OCI-LY1 (cell line): ENCODE measurements at regions not wholly inside any gene's neighbourhood (a gene's known extent, or its start where the extent isn't known, plus 50 kb on each side); places are given as distances from the start of the nearest gene placed in this dataset.

Experiments
- H2AFZ ChIP-seq: fragments of 200-600 bp; sonication (generic), shearing (Covaris generic); 2 replicates; pipeline ENCODE4 v1.6.0; 2014; ENCODE audit warnings: antibody characterized with exemption, mild to moderate bottlenecking, low read length
- H3F3A ChIP-seq: fragments of 200-600 bp; sonication (generic), shearing (Covaris generic); 2 replicates; pipeline ENCODE4 v1.6.0; 2014; ENCODE audit warnings: mild to moderate bottlenecking, antibody characterized with exemption, low read length, moderate library complexity; ENCODE audit not compliant: insufficient read depth
- H3K27ac ChIP-seq: fragments of 200-600 bp; sonication (generic); 2 replicates; pipeline ENCODE4 v1.5.1; 2014; ENCODE audit warnings: low read length, mixed run types, mild to moderate bottlenecking, low read depth; ENCODE audit not compliant: poor library complexity, severe bottlenecking
- H3K27me3 ChIP-seq: fragments of 200-600 bp; sonication (generic); 2 replicates; pipeline ENCODE4 v1.6.0; 2014; ENCODE audit warnings: antibody characterized with exemption, mild to moderate bottlenecking, low read length, moderate library complexity; ENCODE audit not compliant: insufficient read depth
- H3K36me3 ChIP-seq: fragments of 200-600 bp; sonication (generic); 2 replicates; pipeline ENCODE4 v1.6.1; 2014; ENCODE audit warnings: mild to moderate bottlenecking, antibody characterized with exemption, low read length, moderate library complexity, mixed read lengths; ENCODE audit not compliant: insufficient read depth
- H3K4me1 ChIP-seq: fragments of 200-600 bp; sonication (generic); 2 replicates; pipeline ENCODE4 v1.5.1; 2014; ENCODE audit warnings: mild to moderate bottlenecking, low read length, moderate library complexity; ENCODE audit not compliant: insufficient read depth, severe bottlenecking
- H3K4me2 ChIP-seq: fragments of 200-600 bp; sonication (generic), shearing (Covaris generic); 2 replicates; pipeline ENCODE4 v1.6.1; 2014; ENCODE audit warnings: low read length
- H3K4me3 ChIP-seq: fragments of 200-600 bp; sonication (generic); 2 replicates; pipeline ENCODE4 v1.5.1; 2014; ENCODE audit warnings: low read length, low read depth, mild to moderate bottlenecking, mixed read lengths; ENCODE audit not compliant: poor library complexity, severe bottlenecking
- H3K79me2 ChIP-seq: fragments of 200-600 bp; shearing (Covaris generic); 2 replicates; pipeline ENCODE4 v1.6.1; 2016; ENCODE audit warnings: mixed run types, low read length, mixed read lengths; ENCODE audit not compliant: insufficient read depth
- H3K9ac ChIP-seq: fragments of 200-600 bp; sonication (generic), shearing (Covaris generic); 2 replicates; pipeline ENCODE4 v1.6.1; 2014; ENCODE audit warnings: mild to moderate bottlenecking, low read length, mixed read lengths
- H3K9me2 ChIP-seq: fragments of 200-600 bp; sonication (generic), shearing (Covaris generic); 2 replicates; pipeline ENCODE4 v1.6.1; 2014; ENCODE audit warnings: low read depth, mild to moderate bottlenecking, low read length, mixed read lengths
- H3K9me3 ChIP-seq: fragments of 200-600 bp; shearing (Covaris generic); 2 replicates; pipeline ENCODE4 v1.6.1; 2014; ENCODE audit warnings: low read length, mixed read lengths
- H4K20me1 ChIP-seq: fragments of 200-600 bp; sonication (generic), shearing (Covaris generic); 2 replicates; pipeline ENCODE4 v1.6.0; 2016; ENCODE audit warnings: mild to moderate bottlenecking, low read length; ENCODE audit not compliant: insufficient read depth
- EZH2 ChIP-seq: fragments of 200-600 bp; sonication (generic), shearing (Covaris generic); IDR thresholded peaks from 2 replicates; pipeline ENCODE4 v1.8.0; 2017; ENCODE audit warnings: borderline replicate concordance, mixed run types, mild to moderate bottlenecking, antibody characterized with exemption, low read length, moderate library complexity, mixed read lengths
- TF ChIP-seq, protein P1 (sequence below): fragments of 200-600 bp; sonication (generic), shearing (Covaris generic); IDR thresholded peaks from 2 replicates; pipeline ENCODE4 v1.5.1; 2017; ENCODE audit warnings: mild to moderate bottlenecking, antibody characterized with exemption, low read length, moderate library complexity, mixed read lengths

DNA sequence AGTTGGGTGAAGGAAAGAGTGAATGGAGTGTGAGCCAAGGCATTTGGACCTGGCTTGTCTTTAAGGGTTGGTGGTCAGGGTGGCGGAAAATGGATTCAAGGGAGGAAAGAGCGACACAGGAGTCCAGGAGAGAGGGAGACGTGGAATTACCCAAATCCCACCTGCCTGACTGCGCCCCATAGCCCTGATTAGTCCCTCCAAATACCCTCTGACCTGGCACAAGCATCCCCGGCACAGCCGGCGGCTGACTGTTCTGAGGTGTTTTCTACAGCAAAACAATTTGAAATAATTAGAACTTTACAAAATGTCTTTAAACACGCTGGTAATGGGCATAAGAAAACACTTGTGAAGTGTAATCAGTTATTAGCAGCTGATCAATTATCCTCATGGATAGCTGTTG lies 175.8 kb downstream of the PHETA1 start:
- no peaks in the 10 kb centered on the region for H3K36me3 ChIP-seq
- no peak for TF ChIP-seq EZH2
- TF ChIP-seq, protein P1, sequence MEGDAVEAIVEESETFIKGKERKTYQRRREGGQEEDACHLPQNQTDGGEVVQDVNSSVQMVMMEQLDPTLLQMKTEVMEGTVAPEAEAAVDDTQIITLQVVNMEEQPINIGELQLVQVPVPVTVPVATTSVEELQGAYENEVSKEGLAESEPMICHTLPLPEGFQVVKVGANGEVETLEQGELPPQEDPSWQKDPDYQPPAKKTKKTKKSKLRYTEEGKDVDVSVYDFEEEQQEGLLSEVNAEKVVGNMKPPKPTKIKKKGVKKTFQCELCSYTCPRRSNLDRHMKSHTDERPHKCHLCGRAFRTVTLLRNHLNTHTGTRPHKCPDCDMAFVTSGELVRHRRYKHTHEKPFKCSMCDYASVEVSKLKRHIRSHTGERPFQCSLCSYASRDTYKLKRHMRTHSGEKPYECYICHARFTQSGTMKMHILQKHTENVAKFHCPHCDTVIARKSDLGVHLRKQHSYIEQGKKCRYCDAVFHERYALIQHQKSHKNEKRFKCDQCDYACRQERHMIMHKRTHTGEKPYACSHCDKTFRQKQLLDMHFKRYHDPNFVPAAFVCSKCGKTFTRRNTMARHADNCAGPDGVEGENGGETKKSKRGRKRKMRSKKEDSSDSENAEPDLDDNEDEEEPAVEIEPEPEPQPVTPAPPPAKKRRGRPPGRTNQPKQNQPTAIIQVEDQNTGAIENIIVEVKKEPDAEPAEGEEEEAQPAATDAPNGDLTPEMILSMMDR = no peak

DNA sequence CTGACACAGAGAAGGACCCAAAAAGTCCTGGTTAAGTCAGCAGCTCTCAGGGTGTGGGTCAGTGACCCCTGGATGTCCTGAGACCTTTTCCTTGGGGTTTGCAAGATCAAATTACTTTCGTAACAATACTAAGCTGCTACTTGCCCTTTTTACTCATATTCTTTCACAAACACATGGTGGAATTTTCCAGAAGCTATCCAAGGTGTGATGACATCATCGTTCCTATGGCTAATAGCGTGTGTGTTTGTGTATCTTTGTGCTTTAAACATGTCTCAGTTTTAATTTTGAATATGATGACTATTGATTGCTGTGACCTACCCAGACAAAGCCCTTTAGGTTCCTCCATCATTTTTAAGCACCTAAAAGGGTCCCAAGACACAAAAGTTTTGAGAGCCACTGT lies 176.2 kb downstream of the PHETA1 start:
- no peak overlapping the region for H3K9ac ChIP-seq
- no peaks in the 10 kb centered on the region for H3F3A ChIP-seq
- no peaks in the 10 kb centered on the region for H3K4me1 ChIP-seq
- TF ChIP-seq EZH2 = no peak
- TF ChIP-seq, protein P1 = no peak
- no peaks in the 10 kb centered on the region for H3K27me3 ChIP-seq
- no peaks in the 10 kb centered on the region for H3K9me3 ChIP-seq
- no peak overlapping the region for H2AFZ ChIP-seq
- H3K27ac ChIP-seq = no peak overlapping the region
- no peak overlapping the region for H3K4me2 ChIP-seq
- no peaks in the 10 kb centered on the region for H3K79me2 ChIP-seq
- H4K20me1 ChIP-seq = no peaks in the 10 kb centered on the region
- H3K36me3 ChIP-seq = no peaks in the 10 kb centered on the region
- H3K4me3 ChIP-seq = no peak overlapping the region
- no peaks in the 10 kb centered on the region for H3K9me2 ChIP-seq

More for the DNA sequence above, 175.8 kb downstream of the PHETA1 start:
- H3K9ac ChIP-seq = no peak overlapping the region
- H3K4me2 ChIP-seq = no peak overlapping the region
- no peak overlapping the region for H3K27ac ChIP-seq
- no peaks in the 10 kb centered on the region for H3K9me3 ChIP-seq
- H2AFZ ChIP-seq = no peak overlapping the region
- H3K9me2 ChIP-seq = no peaks in the 10 kb centered on the region
- H3K27me3 ChIP-seq = no peaks in the 10 kb centered on the region
- no peaks in the 10 kb centered on the region for H3F3A ChIP-seq
- H3K4me3 ChIP-seq = no peak overlapping the region
- H3K4me1 ChIP-seq = no peaks in the 10 kb centered on the region
- no peaks in the 10 kb centered on the region for H4K20me1 ChIP-seq
- H3K79me2 ChIP-seq = no peaks in the 10 kb centered on the region

- TF ChIP-seq, protein P1 = no peak
- TF ChIP-seq EZH2 = no peak
- Histone ChIP-seq H3K79me2 (no peaks in the 10 kb centered on the region), H3K4me1 (no peaks in the 10 kb centered on the region), H3F3A (no peaks in the 10 kb centered on the region), H3K9me3 (no peaks in the 10 kb centered on the region), H3K27ac (no peak overlapping the region), H3K4me2 (no peak overlapping the region), H3K9ac (no peak overlapping the region), H3K4me3 (no peak overlapping the region), H3K36me3 (no peaks in the 10 kb centered on the region), H3K27me3 (no peaks in the 10 kb centered on the region), H3K9me2 (no peaks in the 10 kb centered on the region), H4K20me1 (no peaks in the 10 kb centered on the region), H2AFZ (no peak overlapping the region)
Observed at GRCh38 chr12:111190741-111191526, 178.0 kb downstream of the PHETA1 start.
